ENCODE measurements at regions not wholly inside any gene's neighbourhood (a gene's known extent, or its start where the extent isn't known, plus 50 kb on each side); places are given as distances from the start of the nearest gene placed in this dataset.

DNA sequence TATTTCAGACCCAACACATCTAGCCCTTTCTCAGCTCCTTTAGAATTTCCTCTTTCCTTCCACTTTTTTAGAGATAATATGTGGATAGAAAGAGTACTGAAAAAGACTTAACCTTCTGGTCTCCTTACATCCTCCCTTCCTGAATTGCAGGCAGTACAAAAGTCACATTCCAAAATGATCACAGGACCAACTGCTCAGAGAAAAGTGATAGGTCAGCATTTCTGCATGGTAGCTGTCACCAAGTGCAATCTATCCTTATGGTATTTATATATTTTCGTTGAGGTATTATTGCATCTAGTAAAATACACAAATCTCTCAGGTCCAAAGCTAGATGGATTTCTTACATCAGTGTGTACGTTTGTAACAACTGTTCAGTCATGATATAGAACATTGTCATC lies 427.5 kb downstream of the LPIN1 start:
- Histone ChIP-seq H3K4me1 (peaks cover 21% of the 10 kb centered on the region), H3K9me3 (replicated peaks) (no peaks in the 10 kb centered on the region), H3K27ac (no peak overlapping the region), H3K4me3 (no peak overlapping the region), H3K27me3 (no peaks in the 10 kb centered on the region), H3K36me3 (no peaks in the 10 kb centered on the region)
- no peak for DNase-seq

DNA sequence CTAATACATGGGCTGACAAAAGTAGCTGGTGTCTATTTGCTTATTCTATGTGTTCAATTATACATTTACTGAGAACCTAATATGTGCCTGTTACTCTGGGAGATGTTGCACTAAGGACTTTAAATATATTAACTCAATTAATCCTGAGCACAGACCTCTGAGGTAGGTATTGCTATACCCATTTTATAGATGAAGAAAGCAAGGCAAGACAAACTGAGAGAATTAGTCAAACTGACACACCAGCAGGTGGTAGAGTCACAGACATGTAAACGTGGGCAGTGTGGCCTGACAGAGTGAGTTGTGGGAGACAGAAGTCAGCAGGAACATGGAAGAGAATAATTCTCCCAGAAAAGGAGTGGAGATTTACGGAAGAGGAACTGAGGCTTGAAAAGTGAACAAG lies 428.9 kb downstream of the LPIN1 start:
- Histone ChIP-seq H3K36me3 (no peaks in the 10 kb centered on the region), H3K4me1 (peaks cover 18% of the 10 kb centered on the region), H3K27ac (no peak overlapping the region), H3K27me3 (no peaks in the 10 kb centered on the region), H3K4me3 (no peak overlapping the region), H3K9me3 (replicated peaks) (no peaks in the 10 kb centered on the region)
- no peak for DNase-seq

GRCh38 chr2:12176623-12177454 lies 430.4 kb downstream of the LPIN1 start:
- Histone ChIP-seq H3K27ac (peak overlapping the region; percentile 34; the same call in 1 of the 2 replicates), H3K4me1 (peaks cover 18% of the 10 kb centered on the region), H3K4me3 (peak overlapping the region; percentile 24), H3K9me3 (replicated peaks) (no peaks in the 10 kb centered on the region), H3K36me3 (no peaks in the 10 kb centered on the region), H3K27me3 (no peaks in the 10 kb centered on the region)
- DNase-seq = peak; percentile 74 to 83

DNA sequence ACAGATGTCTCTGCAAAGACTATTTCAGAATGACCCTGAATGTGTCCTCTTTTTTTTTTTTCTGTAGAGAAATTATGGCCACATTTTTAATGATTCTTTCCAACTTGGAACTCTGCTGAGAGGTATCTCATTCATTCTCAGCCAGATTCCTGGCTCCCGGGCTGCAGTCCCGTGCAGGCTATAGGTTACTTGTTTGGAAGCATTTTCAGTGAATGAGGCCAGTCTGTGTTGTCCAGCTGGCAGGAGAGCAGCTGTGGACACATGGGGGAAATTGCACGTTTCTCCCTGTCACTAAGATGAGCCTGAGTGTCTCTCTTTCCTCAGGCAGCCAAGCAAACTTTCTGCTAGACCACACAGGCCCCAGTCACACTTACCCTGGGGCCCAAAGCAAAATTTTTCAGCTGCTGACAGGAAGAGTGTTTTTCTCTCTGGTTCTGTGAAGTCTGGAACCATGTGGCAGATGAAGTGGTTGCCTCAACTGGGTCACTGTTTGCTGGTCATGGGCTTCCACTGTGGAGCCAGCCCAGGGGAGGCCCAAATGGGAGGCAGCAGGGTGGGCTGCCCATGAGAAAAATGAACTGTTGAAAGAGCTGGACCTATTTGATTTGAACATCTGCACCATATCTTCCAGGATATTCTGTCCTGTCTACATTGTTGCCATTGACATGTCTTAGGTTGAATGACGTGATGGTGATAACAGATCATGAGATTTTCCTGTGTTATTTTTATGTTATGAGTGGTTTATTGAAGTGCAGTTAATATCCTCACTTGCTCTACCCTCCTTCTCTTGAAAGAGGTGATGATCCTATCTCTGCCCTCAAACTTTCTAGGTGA lies 431.2 kb downstream of the LPIN1 start:
- Histone ChIP-seq H3K9me3 (replicated peaks) (no peaks in the 10 kb centered on the region), H3K4me1 (peaks cover 18% of the 10 kb centered on the region), H3K36me3 (no peaks in the 10 kb centered on the region), H3K27me3 (no peaks in the 10 kb centered on the region), H3K4me3 (peak overlapping the region; percentile 24), H3K27ac (peak overlapping the region; percentile 34; the same call in 1 of the 2 replicates)
- DNase-seq = peak; percentile 70 to 78

- Histone ChIP-seq H3K27me3 (no peaks in the 10 kb centered on the region), H3K4me1 (peaks cover 18% of the 10 kb centered on the region)
- no peak for DNase-seq
Observed at GRCh38 chr2:12178289-12179080, 432.1 kb downstream of the LPIN1 start.

DNA sequence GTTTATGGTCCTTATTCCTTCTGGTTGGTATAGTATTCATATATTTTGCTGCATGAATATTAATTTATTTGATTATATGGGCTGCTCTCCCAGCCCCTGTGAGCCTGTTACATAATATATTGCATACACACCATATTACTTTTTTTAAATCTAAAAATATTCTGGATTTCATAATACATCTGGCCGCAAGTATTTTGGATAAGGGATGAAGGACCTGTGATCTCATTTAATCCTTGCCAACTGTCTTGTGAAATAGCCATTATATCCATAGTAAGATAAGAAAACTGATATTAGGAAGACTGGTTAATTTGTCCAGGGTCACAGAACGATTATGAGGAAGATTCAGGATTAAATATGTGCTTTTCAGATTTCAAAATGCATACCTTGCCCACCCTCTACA lies 433.6 kb downstream of the LPIN1 start:
- peaks cover 18% of the 10 kb centered on the region for H3K4me1 ChIP-seq
- H3K4me3 ChIP-seq = no peak overlapping the region
- H3K27ac ChIP-seq = no peak overlapping the region
- H3K36me3 ChIP-seq = no peaks in the 10 kb centered on the region
- DNase-seq = no peak
- no peaks in the 10 kb centered on the region for H3K27me3 ChIP-seq
- no peaks in the 10 kb centered on the region for H3K9me3 ChIP-seq (replicated peaks)

More at GRCh38 chr2:12178289-12179080, 432.1 kb downstream of the LPIN1 start:
- H3K36me3 ChIP-seq = no peaks in the 10 kb centered on the region
- no peak overlapping the region for H3K27ac ChIP-seq
- no peak overlapping the region for H3K4me3 ChIP-seq
- H3K9me3 ChIP-seq (replicated peaks) = no peaks in the 10 kb centered on the region

DNA sequence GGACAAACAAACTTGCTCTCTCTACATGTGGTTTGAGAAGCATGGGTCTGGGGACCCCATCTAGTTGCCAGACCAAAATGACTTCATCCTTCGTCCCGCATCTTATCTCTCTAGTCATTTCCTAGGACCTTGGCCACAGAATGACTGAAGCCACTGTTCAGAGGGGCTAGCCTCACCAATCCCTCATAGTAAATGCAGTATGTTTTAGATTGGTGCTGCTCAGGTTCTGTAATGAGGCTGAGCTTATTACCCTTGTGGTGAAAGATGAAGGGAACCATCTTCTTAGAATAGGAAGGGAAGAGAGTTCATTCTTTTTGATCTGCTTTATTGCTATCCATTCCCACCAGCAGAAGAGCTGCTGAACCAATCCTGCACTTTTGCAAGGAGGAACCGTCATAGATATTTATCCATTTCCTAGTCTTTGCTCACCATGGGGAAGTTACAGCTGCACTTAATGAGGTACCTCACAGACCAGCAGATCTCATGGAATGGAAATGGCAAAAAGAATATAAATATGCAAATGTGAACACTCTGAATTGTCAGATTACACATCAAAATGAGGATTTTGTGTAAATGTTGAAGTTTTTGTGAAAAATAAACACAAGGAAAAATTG lies 436.7 kb downstream of the LPIN1 start:
- Histone ChIP-seq H3K9me3 (replicated peaks) (no peaks in the 10 kb centered on the region), H3K4me1 (peaks cover 4% of the 10 kb centered on the region), H3K27me3 (no peaks in the 10 kb centered on the region), H3K4me3 (no peak overlapping the region), H3K36me3 (no peaks in the 10 kb centered on the region), H3K27ac (no peak overlapping the region)
- DNase-seq = no peak

DNA sequence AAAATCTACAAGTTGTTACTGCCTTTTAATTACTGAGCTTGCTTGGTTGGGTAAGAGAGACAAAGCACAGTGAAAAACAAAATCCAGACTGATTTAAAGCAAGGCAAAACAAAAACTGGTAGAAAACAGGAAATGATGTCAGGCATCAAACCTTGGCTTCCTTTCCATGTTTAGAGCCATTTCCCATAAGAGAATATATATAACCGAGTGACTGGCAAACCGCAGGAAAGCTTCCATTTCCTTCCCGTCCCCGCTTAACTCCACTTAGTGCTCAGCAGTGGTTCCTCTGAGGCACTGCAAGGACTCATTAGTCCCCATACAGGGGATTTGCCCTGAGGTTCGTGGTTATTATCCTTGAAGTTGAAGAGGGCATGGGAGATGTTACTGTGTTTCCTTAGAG lies 446.3 kb downstream of the LPIN1 start:
- no peaks in the 10 kb centered on the region for H3K4me1 ChIP-seq
- no peaks in the 10 kb centered on the region for H3K27me3 ChIP-seq
- H3K9me3 ChIP-seq (replicated peaks) = no peaks in the 10 kb centered on the region
- no peak for DNase-seq
- no peaks in the 10 kb centered on the region for H3K36me3 ChIP-seq
- no peak overlapping the region for H3K4me3 ChIP-seq
- no peak overlapping the region for H3K27ac ChIP-seq

DNA sequence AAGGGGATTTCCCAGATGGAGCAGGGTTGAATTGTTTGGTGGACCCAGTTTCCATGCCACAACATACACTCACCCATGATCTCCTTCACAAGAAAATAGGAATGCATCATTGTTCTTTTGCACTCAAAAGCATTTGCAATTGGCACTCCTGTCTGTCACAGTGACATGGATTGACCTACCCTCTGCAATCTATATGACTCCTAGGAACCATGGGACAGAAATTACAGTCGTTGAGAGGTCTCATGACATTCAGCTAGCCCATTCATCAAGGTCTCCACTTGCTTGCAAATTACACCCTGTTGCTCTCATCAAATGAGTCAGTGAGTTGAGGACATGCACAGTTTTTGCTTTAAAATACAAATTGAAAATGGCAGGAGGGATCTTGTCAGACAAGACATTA lies 448.5 kb downstream of the LPIN1 start:
- H3K36me3 ChIP-seq = no peaks in the 10 kb centered on the region
- no peaks in the 10 kb centered on the region for H3K4me1 ChIP-seq
- no peaks in the 10 kb centered on the region for H3K9me3 ChIP-seq (replicated peaks)
- no peaks in the 10 kb centered on the region for H3K27me3 ChIP-seq
- no peak overlapping the region for H3K27ac ChIP-seq
- DNase-seq = no peak
- no peak overlapping the region for H3K4me3 ChIP-seq

DNA sequence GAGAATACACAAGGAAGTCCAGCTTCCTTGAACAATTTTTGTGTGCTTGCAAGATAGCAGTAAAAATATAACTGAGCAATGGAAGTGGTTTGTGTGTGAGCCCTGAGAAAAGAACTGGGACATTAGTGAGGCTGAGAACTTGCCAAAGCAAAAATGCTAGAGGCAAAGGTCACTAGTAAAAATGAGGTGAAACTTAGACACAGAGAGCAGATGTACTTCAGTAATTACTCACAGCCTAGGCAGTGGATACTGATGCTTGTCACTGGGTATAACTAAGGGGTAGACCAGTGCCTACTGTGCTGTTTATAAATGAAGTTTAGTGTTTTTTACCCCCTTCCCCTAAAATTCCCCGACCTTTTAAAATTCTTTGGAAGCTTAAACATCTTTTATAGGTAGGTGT lies 450.1 kb downstream of the LPIN1 start:
- Histone ChIP-seq H3K27ac (no peak overlapping the region), H3K36me3 (no peaks in the 10 kb centered on the region), H3K27me3 (no peaks in the 10 kb centered on the region), H3K9me3 (replicated peaks) (no peaks in the 10 kb centered on the region), H3K4me1 (no peaks in the 10 kb centered on the region), H3K4me3 (no peak overlapping the region)
- no peak for DNase-seq

DNA sequence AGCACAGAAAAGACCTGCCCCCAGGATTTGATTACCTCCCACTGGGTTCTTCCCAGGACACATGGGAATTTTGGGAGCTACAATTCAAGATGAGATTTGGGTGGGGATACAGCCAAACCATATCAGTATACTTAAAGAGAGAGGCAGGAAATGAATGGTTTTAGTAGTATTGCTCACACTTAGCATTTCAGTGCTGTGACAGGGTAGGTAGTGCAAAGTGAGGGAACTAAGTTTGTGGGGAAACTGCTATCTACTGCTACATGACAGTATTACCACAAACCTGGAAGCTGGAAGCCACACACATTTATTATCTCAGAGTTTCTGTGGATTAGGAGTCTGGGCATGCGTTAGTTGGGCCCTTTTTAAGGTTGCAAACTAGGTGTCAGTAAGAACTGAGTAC lies 450.7 kb downstream of the LPIN1 start:
- no peak for DNase-seq
- Histone ChIP-seq H3K27ac (no peak overlapping the region), H3K4me1 (no peaks in the 10 kb centered on the region), H3K27me3 (no peaks in the 10 kb centered on the region), H3K4me3 (no peak overlapping the region), H3K36me3 (no peaks in the 10 kb centered on the region), H3K9me3 (replicated peaks) (no peaks in the 10 kb centered on the region)

DNA sequence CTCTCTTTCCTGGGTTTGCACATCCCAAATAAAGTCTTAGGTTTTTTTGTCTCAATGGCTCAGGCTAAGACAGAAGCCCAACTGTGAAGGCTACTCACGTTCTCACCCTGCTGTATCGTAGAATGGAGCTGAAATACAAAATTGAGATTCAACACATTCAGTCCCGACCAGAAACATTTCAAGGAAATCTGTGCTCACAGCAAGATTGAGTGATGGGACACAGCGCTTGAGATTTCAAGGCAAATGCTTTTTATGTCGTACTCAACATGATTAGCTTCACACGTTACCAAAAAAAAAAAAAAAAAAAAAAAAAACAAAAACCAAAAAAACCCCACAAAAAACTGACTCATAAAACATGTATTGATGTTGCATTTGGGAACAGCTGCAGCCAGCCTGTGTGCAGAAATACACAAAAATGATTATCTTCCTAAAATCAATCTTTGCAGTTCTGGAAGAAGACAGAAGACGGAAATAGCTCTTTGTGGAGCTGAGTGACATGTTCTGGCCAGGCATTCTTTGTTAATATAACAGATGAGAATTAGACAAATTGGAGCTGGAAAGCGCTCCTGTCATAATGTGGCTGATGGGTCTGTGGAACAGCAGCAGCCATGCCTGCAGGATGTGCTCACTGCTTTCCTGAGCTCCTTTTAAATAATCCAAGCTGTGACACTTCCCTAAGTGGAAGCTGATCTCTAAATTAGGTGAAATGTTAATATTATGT lies 453.2 kb downstream of the LPIN1 start:
- Histone ChIP-seq H3K27ac (no peak overlapping the region), H3K4me1 (no peaks in the 10 kb centered on the region), H3K27me3 (no peaks in the 10 kb centered on the region), H3K9me3 (replicated peaks) (no peaks in the 10 kb centered on the region), H3K4me3 (no peak overlapping the region), H3K36me3 (no peaks in the 10 kb centered on the region)
- DNase-seq = no peak

- Histone ChIP-seq H3K4me1 (no peaks in the 10 kb centered on the region), H3K27ac (no peak overlapping the region), H3K4me3 (no peak overlapping the region), H3K9me3 (replicated peaks) (no peaks in the 10 kb centered on the region), H3K36me3 (no peaks in the 10 kb centered on the region), H3K27me3 (no peaks in the 10 kb centered on the region)
- DNase-seq = no peak
Observed at GRCh38 chr2:12201369-12201768, 454.9 kb downstream of the LPIN1 start.

All from SJCRH30 (cell line).